HG03469 (cell line): ENCODE measurements at regions not wholly inside any gene's neighbourhood (a gene's known extent, or its start where the extent isn't known, plus 50 kb on each side); places are given as distances from the start of the nearest gene placed in this dataset.
"Not testable (repeated sequence)": the region's sequence is repeated elsewhere in the genome, so short reads cannot be mapped to it uniquely, and the experiment has no call there.

Experiments
- ATAC-seq: cut with Tn5 transposase; IDR thresholded peaks from one replicate; pipeline ENCODE4 v1.9.1; 2021; ENCODE audit warnings: mild to moderate bottlenecking, moderate library complexity, moderate number of reproducible peaks; ENCODE audit not compliant: unreplicated experiment

DNA sequence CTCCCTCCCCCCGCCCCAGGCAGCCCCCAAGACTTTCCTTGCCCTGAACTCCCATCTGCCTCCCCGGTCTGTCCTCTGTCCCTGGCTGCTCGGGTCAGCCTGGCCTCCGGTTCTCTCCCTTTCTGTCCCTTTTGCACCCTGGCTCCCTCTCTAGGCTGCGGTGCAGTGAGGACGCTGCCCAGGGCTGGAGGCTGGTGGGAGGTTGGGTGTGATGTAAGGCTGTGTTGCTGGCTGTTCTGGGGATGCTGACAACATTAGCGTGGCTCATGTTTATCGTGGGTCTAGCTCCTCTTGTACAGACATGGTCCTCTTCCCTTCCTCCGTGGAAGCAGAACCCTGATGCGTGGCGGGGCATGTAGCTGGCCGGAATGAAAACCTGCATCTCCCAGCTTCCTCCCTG lies 357.5 kb downstream of the CNTNAP3B start:
- not testable (repeated sequence) for ATAC-seq

DNA sequence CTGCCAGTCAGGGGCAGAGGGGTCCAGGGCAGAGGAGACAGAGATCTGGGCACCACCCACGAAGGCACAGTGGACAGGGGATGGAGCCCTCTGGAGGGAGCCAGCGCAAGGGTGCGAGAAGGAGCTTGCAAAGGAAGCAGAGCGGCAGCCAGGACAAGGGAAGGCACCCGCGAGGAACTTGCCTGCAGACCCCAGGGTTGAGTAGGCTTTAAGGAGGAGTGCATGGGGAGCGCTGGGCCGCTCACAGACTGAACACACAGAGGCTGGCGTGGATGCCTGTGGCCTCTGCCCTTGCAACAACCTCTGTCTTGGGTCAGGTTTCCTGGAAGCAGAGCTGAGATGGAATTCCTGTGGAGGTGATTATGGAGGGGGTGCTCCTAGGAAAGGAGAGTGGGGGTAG lies 374.4 kb downstream of the CNTNAP3B start:
- ATAC-seq: not testable (repeated sequence)

DNA sequence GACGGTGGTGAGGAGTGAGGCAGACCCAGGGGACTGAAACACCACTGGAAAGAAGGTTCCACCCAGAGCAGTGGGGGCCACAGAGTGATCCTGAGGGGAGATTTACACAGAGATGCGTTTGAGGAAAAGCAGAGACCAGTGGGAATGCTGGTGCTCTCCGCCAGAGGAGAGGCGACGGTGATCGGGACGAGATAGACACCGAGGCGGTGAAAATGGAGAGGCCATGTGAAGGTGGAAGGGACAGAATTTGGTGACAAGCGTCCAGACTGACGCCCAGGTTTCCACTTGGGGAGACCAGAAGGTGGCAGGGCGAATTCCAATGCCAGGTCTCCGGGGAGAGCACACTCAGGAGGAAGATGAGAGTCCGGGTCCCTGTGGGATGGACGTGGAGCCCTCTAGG lies 374.8 kb downstream of the CNTNAP3B start:
- ATAC-seq: not testable (repeated sequence)

DNA sequence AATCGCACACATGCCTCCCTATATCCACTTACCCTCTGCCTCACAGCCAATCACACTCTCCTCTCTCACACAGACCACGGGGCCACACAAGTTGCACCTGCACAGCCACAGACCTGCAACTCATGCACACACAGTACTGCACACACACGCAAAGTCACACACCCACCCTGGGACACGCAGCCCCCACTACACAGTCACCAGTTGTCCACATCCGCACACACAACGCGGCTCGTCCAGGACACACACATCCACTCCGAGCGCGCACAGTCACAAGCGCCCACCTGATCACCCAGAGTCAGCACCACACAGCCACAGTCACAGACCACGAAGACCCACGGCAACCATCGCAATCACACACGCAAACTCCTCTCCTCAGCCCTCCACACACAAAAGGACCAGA lies 387.3 kb downstream of the CNTNAP3B start:
- ATAC-seq: not testable (repeated sequence)

DNA sequence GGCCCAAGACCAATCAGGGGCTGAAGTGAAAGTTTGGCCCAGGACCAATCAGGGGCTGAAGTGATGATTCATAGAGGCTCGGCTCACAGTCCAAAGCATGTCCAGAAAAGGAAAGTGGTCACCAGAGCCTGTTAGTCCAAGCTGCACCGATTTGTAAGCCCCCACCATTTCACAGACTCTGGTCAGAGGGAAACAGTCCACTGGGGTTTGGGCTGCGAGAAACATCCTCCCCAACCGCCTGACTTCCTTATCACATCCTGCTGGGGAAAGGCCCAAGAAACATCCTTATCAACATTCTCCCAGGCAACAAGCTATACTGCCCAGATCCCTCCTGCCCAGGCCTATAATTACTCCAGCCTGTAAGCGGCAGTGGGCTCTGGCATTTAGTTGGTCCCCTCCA lies 388.1 kb downstream of the CNTNAP3B start:
- not testable (repeated sequence) for ATAC-seq

DNA sequence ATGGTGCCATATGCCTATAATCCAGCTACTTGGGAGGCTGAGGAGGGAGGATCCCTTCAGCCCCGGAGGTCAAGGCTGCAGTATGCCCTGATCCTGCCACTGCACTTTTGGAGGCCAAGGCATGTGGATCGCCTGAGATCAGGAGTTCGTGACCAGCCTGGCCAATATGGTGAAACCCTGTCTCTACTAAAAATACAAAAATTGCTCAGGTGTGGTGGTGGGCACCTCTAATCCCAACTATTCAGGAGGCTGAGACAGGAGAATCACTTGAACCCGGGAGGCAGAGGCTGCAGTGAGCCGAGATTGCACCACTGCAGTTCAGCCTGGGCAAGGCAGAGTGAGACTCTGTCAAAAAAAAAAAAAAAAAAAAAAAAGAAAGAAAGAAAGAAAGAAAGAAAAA lies 390.5 kb downstream of the CNTNAP3B start:
- not testable (repeated sequence) for ATAC-seq

DNA sequence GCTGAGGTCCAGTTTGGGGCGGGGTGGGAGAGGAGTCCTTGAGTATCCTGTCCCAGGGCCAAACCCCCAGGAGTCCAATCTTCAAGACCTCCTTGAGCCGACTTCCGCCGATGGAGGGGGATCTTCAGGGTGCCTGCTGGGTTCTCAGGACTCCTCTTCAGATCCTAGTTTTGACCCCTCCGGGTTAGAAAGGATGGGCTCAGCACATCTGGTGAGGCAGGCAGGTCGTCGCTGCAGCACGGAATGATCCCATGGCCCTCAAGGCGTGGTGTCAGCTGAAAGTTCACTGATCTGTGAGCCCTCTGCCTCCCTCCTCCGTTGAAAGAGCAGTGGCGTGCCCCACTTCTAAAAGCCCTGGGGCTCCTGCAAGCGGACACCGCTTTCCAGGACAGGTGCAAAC lies 430.0 kb downstream of the CNTNAP3B start:
- not testable (repeated sequence) for ATAC-seq

DNA sequence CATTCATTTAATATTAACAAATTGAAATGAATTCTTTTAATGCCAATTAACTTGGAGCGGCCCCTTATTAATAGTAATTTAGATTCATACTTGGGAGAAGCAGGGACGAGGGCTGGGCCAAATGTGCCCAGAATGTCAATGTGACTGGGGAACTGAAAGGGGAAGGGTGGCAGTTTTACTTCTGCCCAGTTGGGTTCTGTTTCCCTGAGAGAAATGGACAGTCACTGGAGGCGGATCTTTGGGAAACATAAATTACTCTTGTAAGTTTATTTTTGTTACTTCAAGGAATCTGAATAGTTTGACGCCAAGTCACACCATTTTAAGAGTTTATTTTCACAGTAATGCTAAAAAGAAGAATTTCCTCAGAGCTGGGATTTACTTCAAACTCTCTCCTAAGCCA lies 432.1 kb downstream of the CNTNAP3B start:
- ATAC-seq: not testable (repeated sequence)

DNA sequence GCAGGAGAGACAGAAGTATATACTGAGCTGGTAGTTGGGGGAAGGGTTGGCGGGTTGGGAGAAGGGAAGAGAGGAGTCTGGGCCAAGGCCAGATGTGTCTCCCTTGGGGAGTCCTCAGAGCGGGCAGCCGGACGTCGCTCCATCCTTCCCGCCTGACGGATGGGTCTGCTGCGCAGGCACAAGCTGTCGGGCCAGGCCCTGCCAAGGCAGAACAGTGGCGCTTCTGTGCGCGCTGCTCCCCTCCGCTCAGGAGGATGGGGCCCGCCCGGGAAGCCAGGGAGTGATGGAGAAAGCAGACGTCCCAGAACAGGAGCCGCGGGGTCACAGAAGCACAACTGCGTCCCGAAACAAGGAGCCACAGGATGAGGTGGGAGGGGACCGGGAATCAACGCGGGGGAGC lies 449.9 kb downstream of the CNTNAP3B start:
- not testable (repeated sequence) for ATAC-seq

DNA sequence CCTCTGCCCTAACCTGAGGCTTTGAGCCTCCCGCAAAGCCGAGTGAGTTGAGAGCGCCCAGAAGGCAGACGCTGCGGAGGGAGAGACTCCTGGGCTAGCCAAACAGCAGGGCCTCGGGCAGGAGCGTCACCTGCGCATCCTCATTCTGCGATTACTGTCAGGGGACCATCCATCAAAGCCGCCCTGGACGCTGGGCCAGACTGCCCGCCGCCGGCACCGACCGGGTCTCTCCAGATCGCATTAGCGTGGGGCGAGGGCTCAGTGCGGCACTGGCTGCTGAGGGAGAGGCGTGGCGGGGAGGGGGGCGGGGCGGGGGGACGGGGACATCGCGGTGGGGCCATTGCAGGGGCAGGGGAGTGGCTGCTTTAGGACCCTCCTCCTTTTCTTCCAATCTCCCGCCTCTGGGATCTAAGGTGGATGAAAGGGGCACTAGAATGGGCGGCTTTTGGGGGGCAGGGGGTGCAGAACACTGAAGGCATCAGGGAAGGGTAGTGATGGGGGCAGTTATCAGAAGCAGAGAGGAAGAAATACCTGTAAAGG lies 465.7 kb downstream of the CNTNAP3B start:
- not testable (repeated sequence) for ATAC-seq

DNA sequence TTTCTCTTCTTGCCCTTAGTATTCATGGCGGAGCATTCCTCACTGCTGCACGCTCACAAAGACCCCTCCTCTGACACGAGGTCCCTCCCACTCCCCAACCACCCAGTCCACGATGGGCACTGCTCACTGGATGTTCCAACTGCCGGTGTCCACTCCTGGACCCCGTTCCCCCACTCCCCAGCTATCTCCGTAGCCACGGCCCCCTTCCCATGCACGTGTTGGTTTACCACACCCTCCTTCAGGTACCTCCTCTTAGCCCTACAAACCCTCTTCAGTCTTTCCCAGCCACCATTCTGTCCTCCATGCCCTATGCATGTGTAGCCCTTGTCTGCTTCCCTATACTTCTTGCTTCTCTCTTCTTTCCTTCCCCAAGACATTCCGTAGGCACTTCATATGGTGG lies 469.6 kb upstream of the ZNG1F start:
- ATAC-seq: not testable (repeated sequence)

DNA sequence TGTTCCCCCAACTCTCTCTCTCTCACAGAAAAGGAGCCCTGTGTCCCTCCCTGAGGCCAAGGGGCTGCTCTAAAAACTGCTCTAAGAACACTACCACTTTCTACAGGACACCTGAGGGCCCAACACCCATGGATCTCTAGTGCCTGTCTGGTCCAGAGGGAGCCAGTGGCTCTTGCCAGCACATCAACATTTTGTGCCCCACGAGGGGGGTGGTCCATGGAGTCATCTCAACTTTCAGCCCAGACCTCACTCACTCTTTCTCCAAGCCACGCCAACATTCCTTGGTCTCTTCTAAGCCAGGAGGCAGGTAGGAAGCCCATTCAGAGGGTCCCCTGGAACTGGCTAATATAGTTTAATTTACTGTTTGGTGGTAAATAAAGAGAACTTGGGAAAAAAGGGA lies 469.0 kb upstream of the ZNG1F start:
- ATAC-seq: not testable (repeated sequence)

DNA sequence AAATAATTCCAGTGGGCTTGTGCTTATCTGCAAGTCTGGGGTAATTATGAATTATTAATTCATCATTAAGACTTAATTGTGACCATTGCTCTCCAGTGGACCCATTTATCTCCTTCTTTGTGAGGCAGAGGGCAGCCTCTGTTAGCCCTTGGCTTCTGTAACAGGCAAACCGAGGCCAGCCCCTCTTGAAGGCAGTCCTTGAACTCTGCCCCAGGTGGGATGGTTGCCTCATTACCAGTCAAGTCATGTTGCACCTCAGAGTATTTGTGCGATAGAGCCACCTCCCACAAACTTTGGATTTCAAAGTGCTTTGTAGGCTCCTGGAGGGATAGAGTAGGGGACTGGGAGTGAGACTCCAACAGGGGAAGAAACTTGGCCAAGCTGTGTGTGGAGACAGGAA lies 468.0 kb upstream of the ZNG1F start:
- ATAC-seq: not testable (repeated sequence)

DNA sequence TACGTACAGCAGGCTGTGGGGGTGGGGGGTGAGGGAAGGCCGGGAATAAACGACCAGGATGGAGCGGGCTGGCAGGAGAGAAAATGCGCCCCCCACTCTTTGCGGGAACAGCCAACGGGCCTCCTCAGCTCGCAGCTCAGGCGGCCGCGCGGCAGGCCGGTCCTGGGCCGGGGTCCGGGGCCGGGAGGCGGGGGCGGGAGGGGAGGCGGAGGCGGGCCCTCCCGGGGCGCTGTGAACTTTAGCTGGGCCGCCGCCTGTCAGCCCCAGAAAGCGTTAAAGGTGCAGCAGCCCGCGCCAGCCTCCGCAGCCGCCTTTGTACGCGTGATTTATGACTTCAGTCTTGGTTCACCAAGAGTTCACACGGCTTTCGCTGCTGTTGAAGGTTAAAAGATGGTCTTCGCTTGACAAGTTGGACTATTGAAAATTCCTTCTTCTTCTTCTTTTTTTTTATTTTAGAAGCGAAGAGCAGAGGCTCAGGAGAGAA lies 466.0 kb upstream of the ZNG1F start:
- ATAC-seq: not testable (repeated sequence)

DNA sequence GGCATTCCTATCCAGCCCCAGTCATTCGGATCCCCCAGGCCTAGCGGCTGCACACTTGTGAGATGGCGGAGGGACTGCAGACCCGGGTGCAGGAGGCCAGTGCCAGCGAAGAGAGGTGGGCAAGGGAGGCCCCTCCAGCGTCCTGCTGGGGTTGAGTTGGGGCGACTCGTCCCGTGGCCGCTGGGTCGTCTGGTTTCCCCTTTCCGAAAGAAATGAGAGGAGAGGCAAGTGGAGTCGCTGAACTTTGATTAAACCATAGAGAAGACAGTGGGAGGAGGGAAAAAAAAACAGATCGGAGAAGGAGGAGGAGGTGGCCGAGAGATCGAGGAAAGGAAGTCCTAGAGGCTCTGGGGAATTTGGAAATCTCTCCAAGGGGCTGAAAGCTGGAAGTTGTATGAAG lies 465.2 kb upstream of the ZNG1F start:
- ATAC-seq: not testable (repeated sequence)

DNA sequence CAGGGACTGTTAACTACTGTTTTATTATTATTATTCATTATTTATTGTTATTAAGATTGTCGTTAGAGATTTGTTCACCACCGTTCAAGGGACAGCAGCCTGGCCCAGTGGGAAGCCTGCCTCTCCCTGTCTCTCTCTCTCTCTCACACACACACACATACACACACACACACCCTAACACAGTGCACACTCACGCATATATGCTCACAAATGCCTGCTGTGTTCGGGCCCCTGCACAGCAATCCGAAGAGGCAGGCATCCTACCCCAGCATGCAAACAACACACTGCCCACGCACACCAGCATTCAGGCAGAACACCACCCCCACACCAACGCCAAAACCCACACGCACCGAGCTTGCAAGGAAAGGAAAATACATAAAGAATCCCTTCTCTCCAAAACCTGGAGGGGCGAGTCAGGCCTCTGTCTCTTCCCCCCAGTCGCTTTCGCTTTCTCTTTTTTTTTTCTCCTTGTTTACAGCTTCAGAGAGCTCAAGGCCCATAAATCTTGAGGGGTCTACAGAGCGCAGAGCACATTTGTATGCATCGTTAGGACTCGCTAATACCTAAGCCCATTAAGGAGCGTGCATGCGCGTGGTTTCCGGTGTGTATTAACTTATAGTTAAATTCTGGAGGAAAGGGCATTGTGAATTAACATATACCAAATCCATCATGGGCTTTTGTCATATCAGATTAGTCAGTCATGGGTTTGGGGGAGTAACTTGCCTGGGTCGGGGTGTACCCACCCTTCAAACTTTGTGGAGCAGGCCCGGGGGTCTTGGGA lies 464.6 kb upstream of the ZNG1F start:
- not testable (repeated sequence) for ATAC-seq

DNA sequence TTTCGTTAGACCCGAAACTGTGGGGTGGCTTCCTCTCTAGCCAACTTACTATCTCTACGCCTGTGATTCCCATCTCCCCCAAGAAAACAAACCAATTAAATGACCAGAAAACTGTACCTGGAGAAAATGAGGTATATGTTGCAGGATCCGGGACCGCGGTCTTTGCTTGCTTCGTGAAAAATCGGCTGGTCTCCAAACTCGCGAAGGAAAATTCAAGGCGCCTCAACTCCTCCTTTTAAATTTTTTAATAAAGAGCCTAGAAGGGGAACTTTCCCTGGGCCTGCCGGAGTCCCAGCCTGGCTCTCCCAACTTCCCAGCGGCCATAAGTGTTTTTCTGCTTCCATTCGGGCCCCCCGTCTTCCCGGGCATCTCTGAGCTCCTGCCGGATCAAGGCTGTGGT lies 463.7 kb upstream of the ZNG1F start:
- not testable (repeated sequence) for ATAC-seq

DNA sequence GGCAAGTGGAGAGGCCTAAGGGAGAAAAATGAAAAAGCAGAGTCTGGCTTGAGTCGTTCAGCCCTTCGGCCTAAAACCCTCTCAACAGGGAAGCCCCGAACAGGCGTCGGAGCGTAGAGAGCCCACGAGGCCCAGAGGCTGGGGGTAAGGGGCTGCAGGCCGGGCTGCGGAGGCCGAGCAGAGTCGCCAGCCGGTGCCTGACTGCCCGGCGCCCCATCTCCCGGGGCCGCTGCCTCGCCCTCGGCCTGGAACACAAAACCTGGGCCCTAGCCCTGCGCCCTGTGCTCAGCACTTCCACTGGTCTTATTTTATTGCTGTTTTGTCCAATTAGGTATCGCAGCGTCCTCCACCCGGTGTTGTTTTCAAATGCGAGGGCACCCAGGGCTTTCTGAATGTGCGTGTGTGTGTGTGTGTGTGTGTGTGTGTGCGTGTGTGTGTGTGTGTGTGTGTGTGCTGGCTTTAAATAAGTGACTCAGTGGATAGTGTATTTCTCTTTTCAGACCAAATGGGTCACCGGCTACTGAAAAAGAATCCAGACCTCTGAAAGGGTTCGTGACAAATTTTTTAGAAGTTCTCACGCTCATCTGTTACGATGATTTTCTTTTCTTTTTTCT lies 463.1 kb upstream of the ZNG1F start:
- not testable (repeated sequence) for ATAC-seq

DNA sequence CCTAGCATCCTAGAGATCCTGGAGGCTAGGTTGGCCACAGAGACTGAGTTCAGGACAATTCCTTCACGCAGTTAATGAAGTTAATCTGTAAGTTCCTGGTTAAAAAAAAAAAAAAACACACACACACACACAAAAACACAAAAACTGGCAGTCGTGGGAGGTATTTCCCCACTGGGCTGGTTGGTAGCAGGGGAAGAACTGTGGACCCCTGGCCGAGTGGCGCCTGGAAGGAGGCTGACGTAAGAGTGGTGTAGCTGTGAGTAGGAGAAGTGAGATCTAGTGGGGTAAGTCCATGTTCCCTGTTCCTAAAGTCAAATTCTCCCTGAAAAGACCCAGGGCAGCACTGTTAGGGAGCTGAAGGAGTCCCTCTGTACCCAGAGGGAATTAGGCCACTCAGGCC lies 461.0 kb upstream of the ZNG1F start:
- not testable (repeated sequence) for ATAC-seq

DNA sequence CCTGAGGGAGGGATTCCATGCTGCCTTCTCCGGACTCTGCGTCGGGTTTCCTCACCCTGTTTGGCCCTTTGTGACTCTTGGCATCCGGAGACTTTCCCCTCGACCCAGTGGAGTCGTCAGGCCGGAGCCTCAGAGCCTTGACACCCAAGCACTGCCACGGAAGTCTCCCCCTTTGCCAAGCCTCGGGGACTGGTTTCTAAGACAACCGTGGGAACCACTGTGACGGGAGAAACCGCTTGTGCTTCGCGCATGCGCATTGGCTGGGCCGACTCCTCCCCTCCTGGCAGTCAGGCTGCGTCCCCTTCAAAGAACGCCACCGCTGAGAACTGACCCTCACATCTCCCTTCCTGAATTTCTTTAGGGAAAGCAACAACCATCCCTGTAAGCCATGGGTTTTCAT lies 459.4 kb upstream of the ZNG1F start:
- not testable (repeated sequence) for ATAC-seq

DNA sequence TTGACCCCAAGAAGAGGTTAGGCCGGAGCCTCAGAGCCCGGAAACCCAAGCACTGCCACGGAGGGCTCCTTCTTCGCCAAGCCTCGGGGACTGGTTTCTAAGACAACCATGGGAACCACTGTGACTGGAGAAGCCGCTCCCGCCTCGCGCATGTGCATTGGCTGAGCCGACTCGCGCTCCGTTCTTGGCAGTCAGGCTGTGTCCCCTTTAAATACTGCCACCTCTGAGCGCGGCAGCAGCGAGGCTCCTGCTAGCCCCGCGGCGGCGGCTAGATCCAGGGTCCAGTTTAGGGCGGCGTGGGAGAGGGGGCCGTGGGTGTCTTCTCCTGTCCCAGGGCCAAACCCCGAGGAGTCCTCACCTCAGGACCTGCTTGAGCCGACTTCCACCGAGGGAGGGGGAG lies 457.1 kb upstream of the ZNG1F start:
- ATAC-seq: not testable (repeated sequence)
